IPS DF 6.9 (cell line): ENCODE measurements at regions not wholly inside any gene's neighbourhood (a gene's known extent, or its start where the extent isn't known, plus 50 kb on each side); places are given as distances from the start of the nearest gene placed in this dataset.

Experiments used
- DNase-seq: peaks from one replicate; pipeline ENCODE4 v3.0.0-alpha.2; 2013; ENCODE audit warnings: low read depth, low spot score
- H3K27ac ChIP-seq: one replicate; pipeline ENCODE4 v1.5.1; 2013; ENCODE audit warnings: low read length, control low read depth
- H3K27me3 ChIP-seq: 2 replicates; pipeline ENCODE4 v1.6.1; 2013; ENCODE audit warnings: mild to moderate bottlenecking, low read length; ENCODE audit not compliant: control insufficient read depth, insufficient read depth
- H3K36me3 ChIP-seq: 2 replicates; pipeline ENCODE4 v1.6.1; 2013; ENCODE audit warnings: low read length; ENCODE audit not compliant: control insufficient read depth, insufficient read depth
- H3K4me1 ChIP-seq: 2 replicates; pipeline ENCODE4 v1.6.1; 2013; ENCODE audit warnings: low read length; ENCODE audit not compliant: control insufficient read depth, insufficient read depth
- H3K4me3 ChIP-seq: 2 replicates; pipeline ENCODE4 v1.5.1; 2013; ENCODE audit warnings: mild to moderate bottlenecking, low read length
- H3K9me3 ChIP-seq: 2 replicates; pipeline ENCODE4 v1.6.1; 2013; ENCODE audit warnings: low read length, inconsistent platforms; ENCODE audit not compliant: control insufficient read depth, insufficient read depth
- WGBS: extraction: QIAGEN DNeasy Blood & Tissue Kit; methylation state at CpG from one replicate; pipeline ENCODE4 v1.1.7; 2013; ENCODE audit warnings: mixed read lengths, missing lambda C conversion rate; ENCODE audit not compliant: insufficient read length, insufficient coverage; 5-methylcytosine and 5-hydroxymethylcytosine counted together

DNA sequence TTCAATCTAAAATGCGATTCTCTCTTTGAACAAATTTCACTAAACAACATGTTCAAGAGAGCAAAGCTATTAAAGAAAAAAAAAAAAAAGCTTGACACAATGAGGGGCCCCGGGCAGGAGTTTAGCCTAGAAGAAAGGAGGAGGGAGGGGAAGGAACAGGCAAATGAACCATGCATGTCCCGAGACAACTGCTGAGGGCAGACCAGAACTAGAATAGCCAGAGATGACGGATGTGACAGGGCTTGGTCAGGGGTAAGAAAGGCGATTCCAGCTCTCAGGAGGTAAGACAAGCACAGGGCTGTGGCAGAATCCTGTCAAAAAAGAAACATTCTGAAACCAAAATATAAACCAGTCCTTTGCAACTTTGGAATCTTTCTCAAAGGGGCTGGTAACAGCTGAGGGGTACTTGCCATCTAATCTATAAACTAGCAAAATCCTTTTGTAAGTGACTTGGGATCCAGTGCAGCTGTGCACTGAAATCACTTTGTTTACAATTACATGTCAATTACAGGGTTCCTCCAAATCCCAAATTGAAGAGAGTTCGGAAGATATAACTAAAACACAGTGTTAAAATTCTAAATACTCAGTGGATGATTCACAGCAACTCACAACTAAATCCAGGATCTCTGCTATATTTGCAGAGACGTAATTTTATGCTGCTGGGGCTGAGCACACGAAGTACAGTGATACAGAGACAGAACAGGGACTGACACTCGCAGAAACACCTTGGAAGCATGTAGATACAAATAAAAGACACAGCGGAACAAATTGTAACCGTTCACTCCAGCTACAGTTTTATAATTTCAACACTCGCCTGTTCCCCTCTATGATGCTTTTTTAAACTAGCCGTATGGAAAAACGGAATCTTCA is 567.4 kb upstream of the ZFHX3 start:
- peaks cover 2% of the 10 kb centered on the region for H3K4me1 ChIP-seq
- no peak overlapping the region for H3K27ac ChIP-seq
- no peaks in the 10 kb centered on the region for H3K27me3 ChIP-seq
- no peaks in the 10 kb centered on the region for H3K9me3 ChIP-seq
- H3K4me3 ChIP-seq: no peak overlapping the region
- H3K36me3 ChIP-seq: no peaks in the 10 kb centered on the region
- DNase-seq: no peak
- WGBS: no CpG with 5 or more reads among the region's 14 CpGs

DNA sequence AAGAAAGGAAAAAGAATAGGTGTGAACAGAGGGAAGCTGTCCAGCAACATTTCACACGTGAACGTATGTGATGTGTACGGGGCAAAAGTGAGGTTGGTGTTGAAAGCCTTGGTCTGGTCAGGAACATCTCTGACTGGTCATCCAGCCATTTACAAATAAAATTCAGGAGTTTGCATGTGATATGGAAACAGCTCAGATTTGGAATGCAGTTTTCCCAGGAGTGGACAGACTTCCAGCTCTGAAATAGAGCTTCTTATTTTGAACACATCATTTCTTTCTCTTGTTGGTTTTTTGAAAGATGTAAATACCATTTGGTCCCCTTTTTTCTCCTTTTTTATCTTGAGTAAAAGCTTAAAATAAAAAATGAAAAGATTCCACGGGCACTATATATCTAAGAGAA is 566.2 kb upstream of the ZFHX3 start:
- Histone ChIP-seq H3K27ac (no peak overlapping the region), H3K9me3 (no peaks in the 10 kb centered on the region), H3K36me3 (no peaks in the 10 kb centered on the region), H3K4me3 (no peak overlapping the region), H3K4me1 (peaks cover 2% of the 10 kb centered on the region), H3K27me3 (no peaks in the 10 kb centered on the region)
- no CpG with 5 or more reads among the region's 4 CpGs for WGBS
- no peak for DNase-seq

DNA sequence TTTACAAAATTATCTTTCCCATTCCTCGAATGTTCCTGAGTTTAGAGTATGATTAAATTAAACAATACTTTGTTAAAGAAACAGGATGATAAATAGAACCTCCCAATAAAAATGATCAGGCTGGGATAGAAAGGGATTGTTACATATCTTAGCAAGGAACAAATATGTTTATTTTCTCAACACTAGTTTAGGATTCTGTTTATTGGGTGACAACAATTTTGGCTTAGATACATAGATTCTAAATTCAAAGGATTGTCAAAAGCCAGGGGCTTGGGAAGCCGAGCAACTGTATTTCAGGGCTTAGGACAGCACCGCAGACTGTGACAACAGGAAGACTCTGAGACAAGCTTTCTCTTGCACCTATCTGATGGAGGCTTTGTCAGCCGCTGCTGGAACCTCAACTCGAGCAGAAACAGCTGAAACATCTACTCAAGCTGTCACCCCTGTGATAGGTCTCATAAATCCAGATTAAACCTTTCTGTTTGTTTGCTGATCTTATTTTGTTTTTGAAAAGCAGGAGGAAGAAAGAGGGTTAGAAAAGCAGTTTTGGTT is 562.8 kb upstream of the ZFHX3 start:
- no peak overlapping the region for H3K4me3 ChIP-seq
- H3K4me1 ChIP-seq: peaks cover 4% of the 10 kb centered on the region
- no peaks in the 10 kb centered on the region for H3K9me3 ChIP-seq
- no CpG with 5 or more reads among the region's 5 CpGs for WGBS
- no peaks in the 10 kb centered on the region for H3K27me3 ChIP-seq
- DNase-seq: no peak
- no peaks in the 10 kb centered on the region for H3K36me3 ChIP-seq
- H3K27ac ChIP-seq: no peak overlapping the region

DNA sequence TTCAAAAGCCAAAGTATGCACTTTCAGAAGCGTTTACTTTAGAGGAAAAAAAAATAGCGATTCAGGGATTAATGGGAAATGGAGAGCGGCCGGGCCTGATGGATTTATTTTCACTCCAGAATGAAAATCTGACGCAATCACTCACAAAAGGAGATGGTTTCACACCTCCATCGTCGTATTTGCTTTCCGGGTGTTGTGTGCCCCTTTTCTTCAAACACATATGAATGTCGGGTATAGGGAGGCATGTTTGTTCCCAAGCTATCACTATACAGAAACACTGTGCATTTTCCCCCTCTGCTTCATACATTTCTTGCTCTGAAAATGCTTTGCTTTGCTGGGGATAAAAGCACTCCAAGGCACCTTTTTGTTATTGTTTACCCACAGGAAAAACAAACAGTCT is 562.2 kb upstream of the ZFHX3 start:
- DNase-seq: no peak
- H3K27ac ChIP-seq: no peak overlapping the region
- no peak overlapping the region for H3K4me3 ChIP-seq
- no peaks in the 10 kb centered on the region for H3K27me3 ChIP-seq
- no peaks in the 10 kb centered on the region for H3K9me3 ChIP-seq
- H3K36me3 ChIP-seq: no peaks in the 10 kb centered on the region
- no CpG with 5 or more reads among the region's 9 CpGs for WGBS
- peaks cover 4% of the 10 kb centered on the region for H3K4me1 ChIP-seq

DNA sequence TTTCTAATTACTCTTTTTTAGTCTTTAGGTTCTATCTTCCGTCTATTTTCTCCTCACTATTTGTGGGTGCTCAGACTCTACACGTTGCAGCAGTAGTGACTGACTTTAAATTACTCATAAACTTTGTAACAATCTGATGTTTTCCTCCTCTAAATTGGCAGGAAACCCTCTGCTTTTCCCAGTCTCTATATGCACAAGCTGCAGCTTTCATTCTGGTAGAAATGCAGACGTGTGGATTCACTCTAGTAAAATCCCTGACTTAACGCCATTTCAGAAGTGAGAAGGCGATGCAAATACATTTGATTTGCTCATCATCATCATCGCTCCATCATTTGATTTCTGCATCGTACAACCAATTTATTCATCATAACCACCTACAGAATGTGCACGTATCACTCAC is 561.0 kb upstream of the ZFHX3 start:
- DNase-seq: no peak
- no peak overlapping the region for H3K27ac ChIP-seq
- no peaks in the 10 kb centered on the region for H3K27me3 ChIP-seq
- peaks cover 4% of the 10 kb centered on the region for H3K4me1 ChIP-seq
- H3K4me3 ChIP-seq: no peak overlapping the region
- H3K36me3 ChIP-seq: no peaks in the 10 kb centered on the region
- no CpG with 5 or more reads among the region's 8 CpGs for WGBS
- H3K9me3 ChIP-seq: no peaks in the 10 kb centered on the region

DNA sequence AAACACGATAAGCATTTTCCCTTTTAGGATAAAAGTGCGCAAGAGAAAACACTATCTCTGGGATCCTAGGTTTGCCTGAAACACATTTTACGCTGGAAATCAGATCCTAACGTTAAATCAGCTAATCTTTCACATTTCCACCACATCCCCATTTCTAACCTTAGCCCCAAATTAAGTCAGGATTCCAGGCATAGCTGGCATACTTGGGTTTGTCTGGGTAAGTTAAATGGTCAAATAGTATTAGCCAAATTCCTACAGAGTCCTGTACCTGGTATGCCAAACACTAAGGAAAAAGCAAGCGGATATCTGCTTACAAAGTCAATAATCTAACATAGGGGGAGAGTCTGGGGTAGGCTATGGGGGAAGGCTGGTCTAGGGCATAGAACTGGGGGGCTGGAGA is 557.4 kb upstream of the ZFHX3 start:
- Histone ChIP-seq H3K36me3 (no peaks in the 10 kb centered on the region), H3K27ac (no peak overlapping the region), H3K4me1 (peaks cover 2% of the 10 kb centered on the region; the same call in 1 of the 2 replicates), H3K27me3 (no peaks in the 10 kb centered on the region), H3K4me3 (no peak overlapping the region), H3K9me3 (no peaks in the 10 kb centered on the region)
- no CpG with 5 or more reads among the region's 5 CpGs for WGBS
- peak; percentile 41 for DNase-seq

DNA sequence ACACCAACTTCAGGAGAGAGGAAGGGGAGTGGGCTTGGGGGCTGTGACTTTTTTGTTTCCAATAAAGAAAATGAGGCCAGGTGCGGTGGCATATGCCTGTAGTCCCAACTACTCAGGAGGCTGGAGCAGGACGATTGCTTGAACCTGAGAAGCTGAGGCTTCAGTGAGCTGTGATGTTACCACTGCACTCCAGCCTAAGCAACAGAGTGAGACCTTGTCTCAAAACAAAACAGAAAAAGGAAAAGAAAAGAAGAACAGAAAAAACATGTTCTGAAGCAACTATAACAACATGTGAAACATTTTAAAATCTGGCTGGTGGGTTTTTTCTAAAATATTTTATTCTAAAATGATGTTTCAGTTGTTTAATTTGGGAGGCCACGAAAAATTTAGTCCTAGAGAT is 554.0 kb upstream of the ZFHX3 start:
- Histone ChIP-seq H3K36me3 (no peaks in the 10 kb centered on the region), H3K4me3 (no peak overlapping the region), H3K27me3 (no peaks in the 10 kb centered on the region), H3K4me1 (no peaks in the 10 kb centered on the region), H3K9me3 (no peaks in the 10 kb centered on the region), H3K27ac (no peak overlapping the region)
- DNase-seq: no peak
- WGBS: no CpG with 5 or more reads among the region's 3 CpGs

DNA sequence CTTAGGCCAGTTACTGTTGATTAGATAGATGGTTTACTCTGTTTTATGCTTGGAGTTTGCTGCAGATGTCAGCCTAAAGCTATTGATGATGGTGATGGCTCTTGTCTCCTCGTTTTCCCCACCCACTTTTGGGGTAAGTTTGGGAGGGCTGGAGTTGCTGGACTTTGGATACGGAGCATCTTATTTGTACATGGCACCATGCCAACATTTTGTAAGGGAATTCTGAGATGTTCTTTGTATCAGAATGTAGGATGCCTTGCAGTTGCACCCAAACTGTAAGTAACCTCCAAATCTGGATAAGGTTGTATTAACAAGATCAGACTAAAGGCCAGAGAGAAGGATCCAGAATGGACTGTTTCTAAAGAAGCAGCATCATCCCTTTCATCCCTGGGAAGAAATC is 551.9 kb upstream of the ZFHX3 start:
- no peak for DNase-seq
- Histone ChIP-seq H3K27me3 (no peaks in the 10 kb centered on the region), H3K9me3 (no peaks in the 10 kb centered on the region), H3K4me3 (no peak overlapping the region), H3K4me1 (no peaks in the 10 kb centered on the region), H3K27ac (no peak overlapping the region), H3K36me3 (no peaks in the 10 kb centered on the region)
- WGBS: no CpG with 5 or more reads among the region's 2 CpGs

DNA sequence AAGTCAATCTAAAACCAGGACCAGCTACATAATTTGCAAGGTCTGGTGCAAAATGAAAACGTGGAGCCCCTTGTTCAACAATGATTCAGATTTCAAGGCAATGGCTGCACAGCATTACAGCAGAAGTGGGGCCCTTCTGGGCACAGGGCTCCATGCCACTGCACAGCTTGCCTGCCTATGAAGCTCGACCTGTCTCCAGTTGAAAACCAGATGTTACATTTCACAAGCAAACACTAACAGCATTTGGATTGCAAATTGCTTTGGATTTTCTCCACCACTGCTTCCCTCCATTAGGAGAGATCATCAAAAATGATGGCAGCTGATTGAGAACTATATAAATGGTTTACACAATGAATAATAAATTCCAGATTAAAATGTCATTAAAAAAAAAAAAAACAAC is 551.4 kb upstream of the ZFHX3 start:
- WGBS: no CpG with 5 or more reads among the region's 2 CpGs
- Histone ChIP-seq H3K4me3 (no peak overlapping the region), H3K27ac (no peak overlapping the region), H3K27me3 (no peaks in the 10 kb centered on the region), H3K36me3 (no peaks in the 10 kb centered on the region), H3K4me1 (no peaks in the 10 kb centered on the region), H3K9me3 (no peaks in the 10 kb centered on the region)
- no peak for DNase-seq

DNA sequence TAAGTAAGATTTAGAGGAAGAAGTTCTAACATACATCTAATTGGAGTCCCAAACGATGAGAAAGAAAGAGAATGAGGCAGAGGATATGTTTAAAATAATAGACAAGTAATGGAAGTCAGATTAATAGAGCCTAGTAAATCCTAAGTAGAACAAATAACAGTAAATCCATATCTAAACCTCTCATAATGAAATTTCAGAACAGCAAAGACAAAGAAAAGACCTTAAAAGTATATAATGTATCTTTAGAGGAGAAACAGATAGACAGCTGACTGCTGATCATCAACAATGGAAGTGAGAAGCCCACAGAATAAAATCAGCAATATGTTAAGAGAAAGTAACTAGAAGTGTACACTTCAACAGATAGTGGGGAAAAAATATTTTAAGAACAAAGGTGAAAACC is 536.2 kb upstream of the ZFHX3 start:
- WGBS: no CpG with 5 or more reads among the region's 1 CpG
- no peak for DNase-seq
- no peaks in the 10 kb centered on the region for H3K27me3 ChIP-seq
- H3K36me3 ChIP-seq: no peaks in the 10 kb centered on the region
- H3K4me1 ChIP-seq: no peaks in the 10 kb centered on the region
- H3K27ac ChIP-seq: no peak overlapping the region
- H3K4me3 ChIP-seq: no peak overlapping the region
- H3K9me3 ChIP-seq: no peaks in the 10 kb centered on the region
